ENCODE measurements at regions not wholly inside any gene's neighbourhood (a gene's known extent, or its start where the extent isn't known, plus 50 kb on each side); places are given as distances from the start of the nearest gene placed in this dataset.

- intact Hi-C loops (cut with DNase I), result no loop called here
- TF ChIP-seq POLR2A (IDR thresholded peaks at IDR 0.05) (no peak), POLR2AphosphoS5 (IDR thresholded peaks at IDR 0.05) (no peak), CTCF (IDR thresholded peaks at IDR 0.05) (no peak)
Observed at GRCh38 chr2:219775506-219775905, 148.1 kb downstream of the SLC4A3 start.

GRCh38 chr2:219777388-219777787 lies 150.0 kb downstream of the SLC4A3 start:
- Histone ChIP-seq H3K27ac (no peak overlapping the region), H3K36me3 (no peaks in the 10 kb centered on the region), H3K4me1 (replicated peaks) (peaks cover 2% of the 10 kb centered on the region), H3K9me3 (no peaks in the 10 kb centered on the region), H3K27me3 (replicated peaks; ENCODE audit: insufficient read depth) (no peaks in the 10 kb centered on the region), H3K4me3 (no peak overlapping the region)
- intact Hi-C loops (cut with DNase I), result no loop called here
- DNase-seq (ENCODE audit: low spot score), result no peak
- TF ChIP-seq POLR2AphosphoS5 (IDR thresholded peaks at IDR 0.05) (no peak), CTCF (IDR thresholded peaks at IDR 0.05) (no peak), POLR2A (IDR thresholded peaks at IDR 0.05) (no peak)
- 88% methylated on average over 2 of the region's 2 CpGs for WGBS

More at GRCh38 chr2:219775506-219775905, 148.1 kb downstream of the SLC4A3 start:
- 80% methylated on average over 5 of the region's 5 CpGs for WGBS
- Histone ChIP-seq H3K36me3 (no peaks in the 10 kb centered on the region), H3K27me3 (replicated peaks; ENCODE audit: insufficient read depth) (no peaks in the 10 kb centered on the region), H3K27ac (no peak overlapping the region), H3K9me3 (no peaks in the 10 kb centered on the region), H3K4me1 (replicated peaks) (peaks cover 4% of the 10 kb centered on the region), H3K4me3 (no peak overlapping the region)
- DNase-seq (ENCODE audit: low spot score), result no peak

GRCh38 chr2:219778189-219778588 lies 150.8 kb downstream of the SLC4A3 start:
- H3K9me3 ChIP-seq, result no peaks in the 10 kb centered on the region
- DNase-seq (ENCODE audit: low spot score), result no peak
- peaks cover 2% of the 10 kb centered on the region for H3K4me1 ChIP-seq (replicated peaks)
- no peak overlapping the region for H3K4me3 ChIP-seq
- no peak overlapping the region for H3K27ac ChIP-seq
- no peaks in the 10 kb centered on the region for H3K27me3 ChIP-seq (replicated peaks; ENCODE audit: insufficient read depth)
- TF ChIP-seq POLR2A (IDR thresholded peaks at IDR 0.05), result no peak
- no peak for TF ChIP-seq CTCF (IDR thresholded peaks at IDR 0.05)
- no peak for TF ChIP-seq POLR2AphosphoS5 (IDR thresholded peaks at IDR 0.05)
- intact Hi-C loops (cut with DNase I), result no loop called here
- 76% methylated on average over 2 of the region's 2 CpGs for WGBS
- no peaks in the 10 kb centered on the region for H3K36me3 ChIP-seq

GRCh38 chr2:219782737-219783348 lies 155.4 kb downstream of the SLC4A3 start:
- H3K9me3 ChIP-seq, result no peaks in the 10 kb centered on the region
- no peak overlapping the region for H3K27ac ChIP-seq
- TF ChIP-seq POLR2AphosphoS5 (IDR thresholded peaks at IDR 0.05), result no peak
- no peak for TF ChIP-seq CTCF (IDR thresholded peaks at IDR 0.05)
- TF ChIP-seq POLR2A (IDR thresholded peaks at IDR 0.05), result no peak
- intact Hi-C loops (cut with DNase I), result no loop called here
- H3K27me3 ChIP-seq (replicated peaks; ENCODE audit: insufficient read depth), result no peaks in the 10 kb centered on the region
- peaks cover 2% of the 10 kb centered on the region for H3K4me1 ChIP-seq (replicated peaks)
- H3K36me3 ChIP-seq, result no peaks in the 10 kb centered on the region
- no peak for DNase-seq (ENCODE audit: low spot score)
- no peak overlapping the region for H3K4me3 ChIP-seq
- WGBS, result 61% methylated on average over 7 of the region's 7 CpGs

- no peak overlapping the region for H3K27ac ChIP-seq
- no peak overlapping the region for H3K4me3 ChIP-seq
- H3K27me3 ChIP-seq (replicated peaks; ENCODE audit: insufficient read depth), result no peaks in the 10 kb centered on the region
- WGBS, result 92% methylated on average over 4 of the region's 4 CpGs
- no peaks in the 10 kb centered on the region for H3K36me3 ChIP-seq
- no peaks in the 10 kb centered on the region for H3K9me3 ChIP-seq
- peaks cover 2% of the 10 kb centered on the region for H3K4me1 ChIP-seq (replicated peaks)
- TF ChIP-seq CTCF (IDR thresholded peaks at IDR 0.05), result no peak
- TF ChIP-seq POLR2A (IDR thresholded peaks at IDR 0.05), result no peak
- TF ChIP-seq POLR2AphosphoS5 (IDR thresholded peaks at IDR 0.05), result no peak
- intact Hi-C loops (cut with DNase I), result no loop called here
- no peak for DNase-seq (ENCODE audit: low spot score)
Observed at GRCh38 chr2:219783359-219783975, 156.0 kb downstream of the SLC4A3 start.
